Astrocyte (in vitro differentiated cells and primary cell): ENCODE measurements at regions not wholly inside any gene's neighbourhood (a gene's known extent, or its start where the extent isn't known, plus 50 kb on each side); places are given as distances from the start of the nearest gene placed in this dataset.

Experiments
- DNase-seq: peaks from one replicate; pipeline ENCODE4 v3.0.0-alpha.2; 2010; ENCODE audit warnings: low read depth
- FAIRE-seq: peaks from 2 replicates; lab custom pipeline; 2011; peaks lifted over from hg19 to GRCh38; lab: Jason Lieb, UNC
- H2AFZ ChIP-seq: 2 replicates; pipeline ENCODE4 v1.6.0; 2012; ENCODE audit warnings: low read depth, low read length, inconsistent platforms
- H3K27ac ChIP-seq: 2 replicates; pipeline ENCODE4 v1.5.1; 2011; ENCODE audit warnings: low read depth, low read length, inconsistent platforms
- H3K27me3 ChIP-seq: 2 replicates; pipeline ENCODE4 v1.6.0; 2011; ENCODE audit warnings: low read length, inconsistent platforms; ENCODE audit not compliant: insufficient read depth
- H3K36me3 ChIP-seq: 2 replicates; pipeline ENCODE4 v1.5.1; 2011; ENCODE audit warnings: low read length, inconsistent platforms; ENCODE audit not compliant: insufficient read depth
- H3K4me1 ChIP-seq: 2 replicates; pipeline ENCODE4 v1.5.1; 2011; ENCODE audit warnings: low read length, inconsistent platforms; ENCODE audit not compliant: insufficient read depth
- H3K4me2 ChIP-seq: 2 replicates; pipeline ENCODE4 v1.6.0; 2012; ENCODE audit warnings: low read length, inconsistent platforms
- H3K4me3 ChIP-seq: 2 replicates; pipeline ENCODE4 v1.5.1; 2011; ENCODE audit warnings: low read depth, mild to moderate bottlenecking, low read length, inconsistent platforms; ENCODE audit not compliant: insufficient read depth
- H3K79me2 ChIP-seq: 2 replicates; pipeline ENCODE4 v1.6.0; 2012; ENCODE audit warnings: mild to moderate bottlenecking, low read length, inconsistent platforms; ENCODE audit not compliant: insufficient read depth
- H3K9ac ChIP-seq: 2 replicates; pipeline ENCODE4 v1.6.0; 2012; ENCODE audit warnings: mild to moderate bottlenecking, low read length, inconsistent platforms
- H3K9me3 ChIP-seq: 2 replicates; pipeline ENCODE4 v1.5.1; 2012; ENCODE audit warnings: low read depth, mild to moderate bottlenecking, low read length, inconsistent platforms; ENCODE audit not compliant: insufficient read depth
- H4K20me1 ChIP-seq: 2 replicates; pipeline ENCODE4 v1.6.0; 2012; ENCODE audit warnings: low read length, inconsistent platforms; ENCODE audit not compliant: insufficient read depth
- H3K27ac Mint-ChIP-seq: one replicate; pipeline ENCODE4 v1.8.0; 2021; ENCODE audit warnings: mild to moderate bottlenecking, mixed read lengths; ENCODE audit not compliant: unreplicated experiment
- H3K27me3 Mint-ChIP-seq: one replicate; pipeline ENCODE4 v1.8.0; 2021; ENCODE audit warnings: low read depth, mixed read lengths; ENCODE audit not compliant: unreplicated experiment
- H3K36me3 Mint-ChIP-seq: one replicate; pipeline ENCODE4 v1.8.0; 2021; ENCODE audit warnings: low read depth, mixed read lengths; ENCODE audit not compliant: unreplicated experiment
- H3K4me1 Mint-ChIP-seq: one replicate; pipeline ENCODE4 v1.8.0; 2021; ENCODE audit warnings: low read depth, mixed read lengths; ENCODE audit not compliant: unreplicated experiment
- H3K4me3 Mint-ChIP-seq: one replicate; pipeline ENCODE4 v1.8.0; 2021; ENCODE audit warnings: mild to moderate bottlenecking, moderate library complexity, mixed read lengths; ENCODE audit not compliant: unreplicated experiment
- H3K9me3 Mint-ChIP-seq: one replicate; pipeline ENCODE4 v1.8.0; 2021; ENCODE audit warnings: mild to moderate bottlenecking, mixed read lengths; ENCODE audit not compliant: unreplicated experiment
- EZH2 ChIP-seq: IDR thresholded peaks from 2 replicates; pipeline ENCODE4 v1.6.1; 2012; ENCODE audit warnings: mild to moderate bottlenecking, low read length, inconsistent platforms; ENCODE audit not compliant: insufficient read depth
- TF ChIP-seq, protein P1 (sequence below): IDR thresholded peaks from 2 replicates; pipeline ENCODE4 v1.5.1; 2011; ENCODE audit warnings: low read depth, mild to moderate bottlenecking, inconsistent platforms, low read length, moderate library complexity; ENCODE audit not compliant: insufficient read depth

DNA sequence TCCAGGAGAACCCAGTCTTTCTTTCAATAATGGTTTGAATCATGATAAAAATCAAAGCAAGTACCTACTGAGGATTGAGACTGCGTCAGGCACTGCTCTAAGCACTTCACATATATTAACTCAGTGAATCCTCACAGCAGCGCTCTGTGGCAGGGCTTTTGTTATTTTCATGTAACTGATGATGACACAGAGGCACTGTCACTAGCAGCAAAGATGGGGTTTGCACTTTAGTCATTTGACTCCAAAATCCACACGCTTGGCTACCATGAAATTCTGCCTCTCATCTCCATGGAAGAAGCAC, 98.8 kb upstream of the GSC start:
- H3K4me1 Mint-ChIP-seq, result peaks cover 2% of the 10 kb centered on the region
- H2AFZ ChIP-seq, result no peak overlapping the region
- no peaks in the 10 kb centered on the region for H3K36me3 Mint-ChIP-seq
- no peak overlapping the region for H3K4me3 ChIP-seq
- H4K20me1 ChIP-seq, result no peaks in the 10 kb centered on the region
- H3K27me3 ChIP-seq, result no peaks in the 10 kb centered on the region
- DNase-seq (no peak), FAIRE-seq (no peak)
- no peaks in the 10 kb centered on the region for H3K79me2 ChIP-seq
- H3K36me3 ChIP-seq, result no peaks in the 10 kb centered on the region
- no peaks in the 10 kb centered on the region for H3K9me3 Mint-ChIP-seq
- no peak overlapping the region for H3K27ac ChIP-seq
- H3K4me1 ChIP-seq, result peaks cover 10% of the 10 kb centered on the region
- peak overlapping the region; percentile 64 for H3K4me2 ChIP-seq
- no peak overlapping the region for H3K4me3 Mint-ChIP-seq
- H3K9ac ChIP-seq, result no peak overlapping the region
- no peak for TF ChIP-seq EZH2
- TF ChIP-seq, protein P1, sequence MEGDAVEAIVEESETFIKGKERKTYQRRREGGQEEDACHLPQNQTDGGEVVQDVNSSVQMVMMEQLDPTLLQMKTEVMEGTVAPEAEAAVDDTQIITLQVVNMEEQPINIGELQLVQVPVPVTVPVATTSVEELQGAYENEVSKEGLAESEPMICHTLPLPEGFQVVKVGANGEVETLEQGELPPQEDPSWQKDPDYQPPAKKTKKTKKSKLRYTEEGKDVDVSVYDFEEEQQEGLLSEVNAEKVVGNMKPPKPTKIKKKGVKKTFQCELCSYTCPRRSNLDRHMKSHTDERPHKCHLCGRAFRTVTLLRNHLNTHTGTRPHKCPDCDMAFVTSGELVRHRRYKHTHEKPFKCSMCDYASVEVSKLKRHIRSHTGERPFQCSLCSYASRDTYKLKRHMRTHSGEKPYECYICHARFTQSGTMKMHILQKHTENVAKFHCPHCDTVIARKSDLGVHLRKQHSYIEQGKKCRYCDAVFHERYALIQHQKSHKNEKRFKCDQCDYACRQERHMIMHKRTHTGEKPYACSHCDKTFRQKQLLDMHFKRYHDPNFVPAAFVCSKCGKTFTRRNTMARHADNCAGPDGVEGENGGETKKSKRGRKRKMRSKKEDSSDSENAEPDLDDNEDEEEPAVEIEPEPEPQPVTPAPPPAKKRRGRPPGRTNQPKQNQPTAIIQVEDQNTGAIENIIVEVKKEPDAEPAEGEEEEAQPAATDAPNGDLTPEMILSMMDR, result no peak
- no peak overlapping the region for H3K27ac Mint-ChIP-seq
- peaks cover 15% of the 10 kb centered on the region for H3K27me3 Mint-ChIP-seq
- no peaks in the 10 kb centered on the region for H3K9me3 ChIP-seq

DNA sequence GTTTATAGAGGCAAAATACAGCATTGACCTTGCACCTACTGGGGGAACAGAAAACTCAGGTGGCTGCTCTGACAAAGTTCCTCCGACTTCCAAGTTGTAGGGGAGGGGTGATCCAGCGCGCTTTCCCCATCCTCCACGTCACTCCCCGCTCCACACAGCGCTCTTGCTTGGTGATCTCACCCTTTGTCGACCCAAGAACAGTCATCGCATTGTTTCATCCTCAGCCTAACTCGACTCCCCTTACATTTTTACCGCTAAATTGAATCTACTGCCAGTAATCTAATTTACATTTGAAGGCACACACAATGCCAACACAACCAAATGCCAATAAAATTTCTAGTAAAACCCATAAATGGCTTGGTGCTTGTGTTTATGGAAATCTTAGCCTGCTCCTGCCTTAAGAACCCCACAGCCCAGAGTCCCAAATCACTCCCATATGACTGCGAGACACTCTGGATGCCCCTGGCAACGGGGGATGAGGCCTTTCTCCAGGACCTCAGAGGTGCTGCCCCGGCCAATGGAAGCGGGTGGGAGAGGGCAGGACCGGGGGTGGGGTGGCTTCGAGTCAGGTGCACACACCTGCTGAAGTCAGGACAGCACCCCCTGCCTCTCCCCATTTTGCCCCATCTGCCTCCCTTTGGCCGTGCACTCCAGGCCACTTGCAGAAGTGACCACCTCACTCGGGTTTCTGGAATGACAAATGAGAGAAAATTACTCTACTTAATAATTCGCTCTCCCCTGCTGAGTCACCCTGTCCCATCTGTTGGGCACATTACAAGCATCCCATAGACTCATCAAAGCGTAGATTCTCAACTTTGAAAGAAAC, 98.2 kb upstream of the GSC start:
- FAIRE-seq (no peak), DNase-seq (peak; percentile 26)
- Histone ChIP-seq H4K20me1 (no peaks in the 10 kb centered on the region), H3K27ac (no peak overlapping the region), H2AFZ (no peak overlapping the region), H3K9me3 (no peaks in the 10 kb centered on the region), H3K79me2 (no peaks in the 10 kb centered on the region), H3K4me1 (peaks cover 10% of the 10 kb centered on the region), H3K27me3 (no peaks in the 10 kb centered on the region), H3K9ac (no peak overlapping the region), H3K4me2 (peak overlapping the region; percentile 64), H3K4me3 (no peak overlapping the region), H3K36me3 (no peaks in the 10 kb centered on the region)
- peaks cover 15% of the 10 kb centered on the region for H3K27me3 Mint-ChIP-seq
- H3K36me3 Mint-ChIP-seq, result no peaks in the 10 kb centered on the region
- no peak overlapping the region for H3K4me3 Mint-ChIP-seq
- H3K27ac Mint-ChIP-seq, result no peak overlapping the region
- peaks cover 2% of the 10 kb centered on the region for H3K4me1 Mint-ChIP-seq
- TF ChIP-seq, protein P1, result no peak
- no peak for TF ChIP-seq EZH2
- H3K9me3 Mint-ChIP-seq, result no peaks in the 10 kb centered on the region

DNA sequence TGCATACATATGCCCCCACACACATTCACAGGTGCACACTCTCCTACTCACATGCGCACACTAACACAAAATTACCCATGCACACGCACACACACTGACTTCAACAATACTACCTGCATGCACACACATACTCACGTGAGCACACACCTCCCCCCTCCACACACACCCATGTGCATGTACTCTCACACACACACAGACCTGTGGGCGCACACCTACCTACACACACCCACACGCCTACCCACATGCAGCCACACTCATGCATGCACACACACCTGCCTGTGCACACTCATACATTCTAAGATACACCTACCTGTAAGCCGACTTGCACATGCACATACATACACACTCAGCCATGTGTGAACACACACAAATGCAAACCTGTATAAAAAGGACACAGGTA, 97.3 kb upstream of the GSC start:
- H3K9me3 ChIP-seq, result no peaks in the 10 kb centered on the region
- DNase-seq (no peak), FAIRE-seq (no peak)
- no peak overlapping the region for H3K27ac ChIP-seq
- Mint-ChIP-seq H3K27ac (no peak overlapping the region), H3K27me3 (peaks cover 13% of the 10 kb centered on the region), H3K36me3 (no peaks in the 10 kb centered on the region), H3K4me3 (no peak overlapping the region), H3K4me1 (peaks cover 2% of the 10 kb centered on the region), H3K9me3 (no peaks in the 10 kb centered on the region)
- TF ChIP-seq, protein P1, result no peak
- no peak for TF ChIP-seq EZH2
- no peak overlapping the region for H3K4me2 ChIP-seq
- H3K27me3 ChIP-seq, result no peaks in the 10 kb centered on the region
- peaks cover 10% of the 10 kb centered on the region for H3K4me1 ChIP-seq
- H3K36me3 ChIP-seq, result no peaks in the 10 kb centered on the region
- H2AFZ ChIP-seq, result no peak overlapping the region
- H4K20me1 ChIP-seq, result no peaks in the 10 kb centered on the region
- H3K4me3 ChIP-seq, result no peak overlapping the region
- H3K9ac ChIP-seq, result no peak overlapping the region
- H3K79me2 ChIP-seq, result no peaks in the 10 kb centered on the region
